ENCODE measurements at regions not wholly inside any gene's neighbourhood (a gene's known extent, or its start where the extent isn't known, plus 50 kb on each side); places are given as distances from the start of the nearest gene placed in this dataset.

GRCh38 chr9:28866951-28867350 is 1293.7 kb upstream of the C9orf72 start:
- ATAC-seq (ENCODE audit: low read depth) (no peak), DNase-seq (no peak)
- H3K4ac ChIP-seq (ENCODE audit: low read depth, low read length) = no peak overlapping the region
- H2BK5ac ChIP-seq (ENCODE audit: low read depth, low read length, poor library complexity, severe bottlenecking) = no peak overlapping the region
- H3K9ac ChIP-seq (ENCODE audit: low read depth, low read length) = no peak overlapping the region
- H2BK120ac ChIP-seq (ENCODE audit: low read depth, low read length) = no peak overlapping the region
- BruUV-seq (replicated peaks) = no TSS peak
- no peak overlapping the region for H3K4me2 ChIP-seq (ENCODE audit: low read depth, low read length)
- ChIA-PET CTCF (no interaction called here), POLR2A (ENCODE audit: unreplicated experiment) (no interaction called here)
- no peak overlapping the region for H3K4me3 ChIP-seq (ENCODE audit: insufficient read depth, low read depth, low read length)
- H3K23ac ChIP-seq (ENCODE audit: low read depth, low read length) = no peak overlapping the region
- H3K4me1 ChIP-seq (ENCODE audit: control insufficient read depth, insufficient read depth, low read length) = no peaks in the 10 kb centered on the region
- intact Hi-C loops (cut with micrococcal nuclease) = no loop called here
- no peak overlapping the region for H2AK9ac ChIP-seq (replicated peaks; ENCODE audit: low read depth, low read length, poor library complexity)
- no peak overlapping the region for H2AK5ac ChIP-seq (ENCODE audit: low read depth, low read length)
- H3K14ac ChIP-seq (replicated peaks; ENCODE audit: low read depth, low read length) = no peak overlapping the region
- in situ Hi-C loops (cut with MboI; ENCODE audit: low sequenced_read_pairs) = no loop called here
- dilution Hi-C loops (cut with HindIII; ENCODE audit: low sequenced_read_pairs, unreplicated experiment) = no loop called here
- H4K91ac ChIP-seq (ENCODE audit: insufficient read depth, low read depth, low read length) = no peak overlapping the region
- TF ChIP-seq CHD1 (IDR thresholded peaks at IDR 0.05; ENCODE audit: low read depth, low read length) = no peak
- TF ChIP-seq MAFK (IDR thresholded peaks at IDR 0.05; ENCODE audit: low read depth, low read length) = no peak
- no peak for TF ChIP-seq NFE2L2 (IDR thresholded peaks at IDR 0.05; ENCODE audit: low read depth, low read length)
- no peak for TF ChIP-seq MXI1 (IDR thresholded peaks at IDR 0.05; ENCODE audit: borderline replicate concordance, low read depth, low read length)
- TF ChIP-seq ELK1 (IDR thresholded peaks at IDR 0.05; ENCODE audit: borderline replicate concordance, low read depth, low read length) = no peak
- no peak for TF ChIP-seq CEBPB (IDR thresholded peaks at IDR 0.05; ENCODE audit: low read depth, low read length)
- no peak for TF ChIP-seq RCOR1 (IDR thresholded peaks at IDR 0.05; ENCODE audit: insufficient replicate concordance, low read length)
- no peak for TF ChIP-seq CTCF (conservative IDR thresholded peaks at IDR 0.05; ENCODE audit: low read depth, low read length)
- no peak for TF ChIP-seq POLR2A (IDR thresholded peaks at IDR 0.05; ENCODE audit: low read depth, low read length)
- TF ChIP-seq SMC3 (IDR thresholded peaks at IDR 0.05; ENCODE audit: low read depth, low read length) = no peak
- no peak for TF ChIP-seq RAD21 (IDR thresholded peaks at IDR 0.05; ENCODE audit: low read length)
- H3K56ac ChIP-seq (ENCODE audit: extremely low read depth, insufficient read depth, low read length) = no peak overlapping the region
- no peaks in the 10 kb centered on the region for H4K20me1 ChIP-seq (ENCODE audit: insufficient read depth, low read length)
- no peak overlapping the region for H2AFZ ChIP-seq (replicated peaks; ENCODE audit: low read length, poor library complexity)
- H3K9me1 ChIP-seq (ENCODE audit: insufficient read depth, low read length) = no peaks in the 10 kb centered on the region
- H2BK15ac ChIP-seq (ENCODE audit: low read depth, low read length) = no peak overlapping the region
- no peak overlapping the region for H4K5ac ChIP-seq (ENCODE audit: low read depth, low read length)
- H3K27ac ChIP-seq (ENCODE audit: insufficient read depth, low read length) = no peak overlapping the region
- no peak overlapping the region for H3K18ac ChIP-seq (ENCODE audit: low read depth, low read length)
- no peaks in the 10 kb centered on the region for H3K27me3 ChIP-seq (ENCODE audit: control insufficient read depth, insufficient read depth, low read length)
- no peaks in the 10 kb centered on the region for H3K36me3 ChIP-seq (ENCODE audit: control insufficient read depth, insufficient read depth, low read length)
- no peaks in the 10 kb centered on the region for H3K79me1 ChIP-seq (ENCODE audit: low read depth in 1 of 2, low read length in 2 of 2)
- H3K9me3 ChIP-seq (ENCODE audit: control insufficient read depth, insufficient read depth, low read length) = no peaks in the 10 kb centered on the region
- no peak overlapping the region for H4K8ac ChIP-seq (ENCODE audit: low read depth in 2 of 2, low read length in 2 of 2)
- H2BK20ac ChIP-seq (ENCODE audit: low read depth, low read length) = no peak overlapping the region
